H9 (cell line): ENCODE measurements at regions not wholly inside any gene's neighbourhood (a gene's known extent, or its start where the extent isn't known, plus 50 kb on each side); places are given as distances from the start of the nearest gene placed in this dataset.

Experiments used
- DNase-seq: peaks from one replicate; pipeline ENCODE4 v3.0.0-alpha.2; 2017
- H2AFZ ChIP-seq: one replicate; pipeline ENCODE4 v1.6.1; 2013; ENCODE audit warnings: mild to moderate bottlenecking, low read length, control low read depth, moderate library complexity
- H2AK5ac ChIP-seq: 2 replicates; pipeline ENCODE4 v1.6.1; 2013; ENCODE audit warnings: low read length, control low read depth, mixed read lengths; ENCODE audit not compliant: insufficient read length
- H2BK120ac ChIP-seq: one replicate; pipeline ENCODE4 v1.6.1; 2013; ENCODE audit warnings: low read depth, mild to moderate bottlenecking, low read length, control low read depth, inconsistent platforms; ENCODE audit not compliant: poor library complexity, severe bottlenecking
- H2BK12ac ChIP-seq: 2 replicates; pipeline ENCODE4 v1.6.1; 2013; ENCODE audit warnings: low read length, control low read depth, mixed read lengths, low read depth; ENCODE audit not compliant: insufficient read length
- H2BK15ac ChIP-seq: 2 replicates; pipeline ENCODE4 v1.6.1; 2013; ENCODE audit warnings: low read depth, low read length, control low read depth
- H2BK20ac ChIP-seq: one replicate; pipeline ENCODE4 v1.6.1; 2013; ENCODE audit warnings: low read depth, mild to moderate bottlenecking, low read length, control low read depth, inconsistent platforms; ENCODE audit not compliant: poor library complexity, severe bottlenecking
- H2BK5ac ChIP-seq: 2 replicates; pipeline ENCODE4 v1.6.1; 2013; ENCODE audit warnings: low read length, control low read depth, mixed read lengths; ENCODE audit not compliant: insufficient read length
- H3K14ac ChIP-seq: 2 replicates; pipeline ENCODE4 v1.6.1; 2013; ENCODE audit warnings: low read length, control low read depth; ENCODE audit not compliant: insufficient read depth
- H3K18ac ChIP-seq: 2 replicates; pipeline ENCODE4 v1.6.1; 2013; ENCODE audit warnings: low read depth, mild to moderate bottlenecking, mixed read lengths, low read length, control low read depth; ENCODE audit not compliant: insufficient read length
- H3K23ac ChIP-seq: 2 replicates; pipeline ENCODE4 v1.6.1; 2013; ENCODE audit warnings: low read length, control low read depth, mixed read lengths, low read depth; ENCODE audit not compliant: insufficient read length
- H3K23me2 ChIP-seq: 2 replicates; pipeline ENCODE4 v1.6.1; 2013; ENCODE audit warnings: low read depth, mild to moderate bottlenecking, mixed read lengths, low read length, control low read depth; ENCODE audit not compliant: insufficient read length, poor library complexity, severe bottlenecking
- H3K27ac ChIP-seq: 2 replicates; pipeline ENCODE4 v1.5.1; 2013; ENCODE audit warnings: low read length, control low read depth, mixed read lengths, low read depth; ENCODE audit not compliant: insufficient read length
- H3K27me3 ChIP-seq: 2 replicates; pipeline ENCODE4 v1.6.1; 2013; ENCODE audit warnings: low read length, control low read depth, inconsistent platforms; ENCODE audit not compliant: insufficient read depth
- H3K4ac ChIP-seq: 2 replicates; pipeline ENCODE4 v1.6.1; 2013; ENCODE audit warnings: low read depth, mild to moderate bottlenecking, control low read depth, inconsistent platforms, low read length, moderate library complexity
- H3K4me1 ChIP-seq: 2 replicates; pipeline ENCODE4 v1.6.1; 2013; ENCODE audit warnings: low read length, control low read depth, inconsistent platforms; ENCODE audit not compliant: insufficient read depth
- H3K4me2 ChIP-seq: 2 replicates; pipeline ENCODE4 v1.6.1; 2013; ENCODE audit warnings: low read length, control low read depth, mixed read lengths; ENCODE audit not compliant: insufficient read length, insufficient read depth
- H3K56ac ChIP-seq: 2 replicates; pipeline ENCODE4 v1.6.1; 2013; ENCODE audit warnings: low read depth, mild to moderate bottlenecking, mixed read lengths, low read length, control low read depth; ENCODE audit not compliant: insufficient read length
- H3K79me1 ChIP-seq: 2 replicates; pipeline ENCODE4 v1.6.1; 2013; ENCODE audit warnings: low read depth, mild to moderate bottlenecking, moderate library complexity, low read length, control low read depth, inconsistent platforms; ENCODE audit not compliant: insufficient read depth, poor library complexity, severe bottlenecking
- H3K79me2 ChIP-seq: 2 replicates; pipeline ENCODE4 v1.6.1; 2013; ENCODE audit warnings: low read length, control low read depth, inconsistent platforms; ENCODE audit not compliant: insufficient read depth
- H3K9ac ChIP-seq: 2 replicates; pipeline ENCODE4 v1.6.1; 2013; ENCODE audit warnings: low read length, control low read depth, mixed read lengths; ENCODE audit not compliant: insufficient read length; ENCODE audit errors: extremely low read depth
- H3K9me3 ChIP-seq: one replicate; pipeline ENCODE4 v1.6.1; 2013; ENCODE audit warnings: low read depth, low read length, inconsistent platforms; ENCODE audit not compliant: control insufficient read depth
- H3T11ph ChIP-seq: one replicate; pipeline ENCODE4 v1.6.1; 2013; ENCODE audit warnings: mild to moderate bottlenecking, low read length, control low read depth, inconsistent platforms
- H4K20me1 ChIP-seq: one replicate; pipeline ENCODE4 v1.6.1; 2013; ENCODE audit not compliant: control insufficient read depth, insufficient read length, insufficient read depth
- H4K5ac ChIP-seq: 2 replicates; pipeline ENCODE4 v1.6.1; 2013; ENCODE audit warnings: low read depth, mild to moderate bottlenecking, mixed read lengths, low read length, control low read depth; ENCODE audit not compliant: insufficient read length
- H4K8ac ChIP-seq: replicated peaks from 2 replicates; pipeline ENCODE4 v1.6.1; 2013; ENCODE audit warnings: low read length, control low read depth, mixed read lengths, low read depth; ENCODE audit not compliant: insufficient read length
- H4K91ac ChIP-seq: 2 replicates; pipeline ENCODE4 v1.6.1; 2013; ENCODE audit warnings: low read depth, mild to moderate bottlenecking, moderate library complexity, mixed read lengths, low read length, control low read depth; ENCODE audit not compliant: insufficient read length
- H3K27ac Mint-ChIP-seq, 3 experiments: 2 replicates in 2 of 3; 3 replicates in 1 of 3; pipeline ENCODE4 v1.8.0; 2020 to 2021; ENCODE audit warnings: mixed read lengths in 3 of 3, mild to moderate bottlenecking in 1 of 3, moderate library complexity in 1 of 3
- H3K27me3 Mint-ChIP-seq: 2 replicates; pipeline ENCODE4 v1.8.0; 2021; ENCODE audit warnings: low read depth, mild to moderate bottlenecking, moderate library complexity, mixed read lengths
- H3K36me3 Mint-ChIP-seq, 3 experiments: 2 replicates in 2 of 3; 3 replicates in 1 of 3; pipeline ENCODE4 v1.8.0; 2020 to 2021; ENCODE audit warnings: low read depth in 3 of 3, mixed read lengths in 3 of 3; ENCODE audit not compliant: insufficient read depth in 1 of 3
- H3K4me1 Mint-ChIP-seq, 2 experiments: 2 replicates each; pipeline ENCODE4 v1.8.0; 2020; ENCODE audit warnings: mixed read lengths in 2 of 2
- H3K4me3 Mint-ChIP-seq, 2 experiments: 2 replicates in 1 of 2; 3 replicates in 1 of 2; pipeline ENCODE4 v1.8.0; 2020 to 2021; ENCODE audit warnings: mild to moderate bottlenecking in 2 of 2, mixed read lengths in 2 of 2, moderate library complexity in 1 of 2
- H3K9me3 Mint-ChIP-seq, 2 experiments: 2 replicates in 1 of 2; 3 replicates in 1 of 2; pipeline ENCODE4 v1.8.0; 2020; ENCODE audit warnings: mild to moderate bottlenecking in 2 of 2, mixed read lengths in 2 of 2, moderate library complexity in 1 of 2
- CTCF ChIP-seq: fragments of 200-600 bp; sonication (generic); conservative IDR thresholded peaks from 3 replicates; pipeline ENCODE4 v1.8.0; 2021; ENCODE audit warnings: antibody characterized with exemption, mild to moderate bottlenecking
- WGBS: extraction: QIAGEN DNeasy Blood & Tissue Kit; methylation state at CpG from one replicate; pipeline ENCODE4 v1.1.7; 2013; ENCODE audit warnings: missing lambda C conversion rate, low lambda C conversion rate, mixed read lengths; ENCODE audit not compliant: insufficient read length; ENCODE audit errors: extremely low coverage; 5-methylcytosine and 5-hydroxymethylcytosine counted together

- Histone ChIP-seq H4K5ac (no peak overlapping the region), H3K79me1 (no peaks in the 10 kb centered on the region), H2BK15ac (no peak overlapping the region), H2BK20ac (no peak overlapping the region), H4K20me1 (no peaks in the 10 kb centered on the region), H3K23ac (no peak overlapping the region), H3K4me2 (no peak overlapping the region), H3T11ph (no peak overlapping the region), H4K91ac (no peak overlapping the region), H2BK120ac (no peak overlapping the region), H3K9ac (no peak overlapping the region), H3K4me1 (peaks cover 2% of the 10 kb centered on the region; the same call in 1 of the 2 replicates), H2BK5ac (no peak overlapping the region), H3K18ac (no peak overlapping the region), H3K27ac (no peak overlapping the region), H4K8ac (no peak overlapping the region), H2BK12ac (no peak overlapping the region), H3K79me2 (no peaks in the 10 kb centered on the region), H3K4ac (no peak overlapping the region), H3K56ac (no peak overlapping the region), H3K14ac (no peak overlapping the region), H3K9me3 (no peaks in the 10 kb centered on the region), H2AK5ac (no peak overlapping the region), H2AFZ (no peak overlapping the region), H3K23me2 (no peaks in the 10 kb centered on the region), H3K27me3 (no peaks in the 10 kb centered on the region; the same call in 1 of the 2 replicates)
- H3K4me3 Mint-ChIP-seq, result no peak overlapping the region
- no peak for DNase-seq
- H3K4me1 Mint-ChIP-seq, result peaks cover 26 to 33% of the 10 kb centered on the region in 2 experiments
- peaks cover 0 to 16% (median 7%) of the 10 kb centered on the region in 3 experiments; a peak in 4 of 7 replicates for H3K36me3 Mint-ChIP-seq
- H3K9me3 Mint-ChIP-seq, result peaks cover 5 to 9% of the 10 kb centered on the region in 2 experiments; a peak in 3 of 5 replicates
- no peak overlapping the region for H3K27ac Mint-ChIP-seq
- WGBS, result no CpG with 5 or more reads among the region's 5 CpGs
- no peak for TF ChIP-seq CTCF
- H3K27me3 Mint-ChIP-seq, result peaks cover 11% of the 10 kb centered on the region
Observed at GRCh38 chr20:48478370-48478769, 349.4 kb downstream of the PREX1 start.
